WTC11 (cell line): ENCODE measurements at regions not wholly inside any gene's neighbourhood (a gene's known extent, or its start where the extent isn't known, plus 50 kb on each side); places are given as distances from the start of the nearest gene placed in this dataset.

Source experiments
- ATAC-seq: fragments of 200-7000 bp; cut with Tn5 transposase; 2 replicates; pipeline ENCODE4 v1.10.0; 2021; ENCODE audit warnings: mild to moderate bottlenecking, moderate library complexity
- CTCF ChIA-PET: fragments of 300-600 bp; sonication (Branson Sonifier 250); formaldehyde crosslinking; loops from one replicate; lab custom pipeline; 2021; ENCODE audit warnings: antibody characterized with exemption; lab: Charles Lee
- POLR2A ChIA-PET: fragments of 350-600 bp; sonication (Branson Sonifier 250); formaldehyde crosslinking; loops from one replicate; lab custom pipeline; 2021; ENCODE audit warnings: antibody characterized with exemption; lab: Charles Lee
- DNase-seq: peaks from one replicate; pipeline ENCODE4 v3.0.0; 2021; ENCODE audit warnings: low spot score
- H3K27ac Mint-ChIP-seq: 2 replicates; pipeline ENCODE4 v1.8.0; 2021; ENCODE audit warnings: mixed read lengths
- H3K27me3 Mint-ChIP-seq: 2 replicates; pipeline ENCODE4 v1.8.0; 2021; ENCODE audit warnings: low read depth, mild to moderate bottlenecking, moderate library complexity, mixed read lengths
- H3K36me3 Mint-ChIP-seq: 2 replicates; pipeline ENCODE4 v1.8.0; 2021; ENCODE audit warnings: mixed read lengths
- H3K4me1 Mint-ChIP-seq: 2 replicates; pipeline ENCODE4 v1.8.0; 2022; ENCODE audit warnings: mixed read lengths
- H3K4me3 Mint-ChIP-seq: 2 replicates; pipeline ENCODE4 v1.8.0; 2021; ENCODE audit warnings: mild to moderate bottlenecking, moderate library complexity, mixed read lengths
- H3K9me3 Mint-ChIP-seq: 2 replicates; pipeline ENCODE4 v1.8.0; 2021; ENCODE audit warnings: mixed read lengths
- CBFB ChIP-seq: sonication (generic); formaldehyde crosslinking; IDR thresholded peaks from 2 replicates; pipeline ENCODE4 v1.8.1; 2022; ENCODE audit warnings: mild to moderate bottlenecking, low read depth, missing genetic modification reagents
- FOXP1 ChIP-seq: sonication (generic); formaldehyde crosslinking; IDR thresholded peaks from 2 replicates; pipeline ENCODE4 v1.8.0; 2022; ENCODE audit warnings: missing genetic modification reagents, mild to moderate bottlenecking, moderate library complexity, borderline replicate concordance
- GTF2I ChIP-seq: fragments of 250-450 bp; sonication (Bioruptor Pico); conservative IDR thresholded peaks from 2 replicates; pipeline ENCODE4 v1.4.0; 2021; ENCODE audit warnings: mild to moderate bottlenecking
- NFATC4 ChIP-seq: fragments of 250-450 bp; sonication (Bioruptor Pico); IDR thresholded peaks from 2 replicates; pipeline ENCODE4 v1.9.0; 2021; ENCODE audit warnings: mild to moderate bottlenecking
- NR1H2 ChIP-seq: sonication (generic); formaldehyde crosslinking; IDR thresholded peaks from 2 replicates; pipeline ENCODE4 v1.9.0; 2021; ENCODE audit warnings: mild to moderate bottlenecking, moderate library complexity, missing genetic modification reagents
- SMAD3 ChIP-seq: sonication (generic); formaldehyde crosslinking; IDR thresholded peaks from 2 replicates; pipeline ENCODE4 v1.8.0; 2022; ENCODE audit warnings: missing genetic modification reagents, mild to moderate bottlenecking, borderline replicate concordance
- TP53 ChIP-seq: sonication (generic); formaldehyde crosslinking; IDR thresholded peaks from 2 replicates; pipeline ENCODE4 v1.8.1; 2023; ENCODE audit warnings: mild to moderate bottlenecking, missing genetic modification reagents
- ZNF121 ChIP-seq: sonication (generic); formaldehyde crosslinking; IDR thresholded peaks from 2 replicates; pipeline ENCODE4 v1.8.0; 2023; ENCODE audit warnings: missing genetic modification reagents
- TF ChIP-seq, protein P1 (sequence below): sonication (generic); formaldehyde crosslinking; IDR thresholded peaks from 2 replicates; pipeline ENCODE4 v1.8.1; 2023; ENCODE audit warnings: mild to moderate bottlenecking, missing genetic modification reagents
- TF ChIP-seq, protein P2 (sequence below): sonication (generic); formaldehyde crosslinking; IDR thresholded peaks from 2 replicates; pipeline ENCODE4 v1.8.0; 2022; ENCODE audit warnings: missing genetic modification reagents
- TF ChIP-seq, protein P3 (sequence below): sonication (generic); formaldehyde crosslinking; IDR thresholded peaks from 2 replicates; pipeline ENCODE4 v1.8.0; 2022; ENCODE audit warnings: mild to moderate bottlenecking, missing genetic modification reagents
- TF ChIP-seq, protein P4 (sequence below): fragments of 250-450 bp; sonication (Bioruptor Pico); IDR thresholded peaks from 2 replicates; pipeline ENCODE4 v1.9.0; 2021; ENCODE audit warnings: mild to moderate bottlenecking, borderline replicate concordance
- TF ChIP-seq, protein P5 (sequence below): sonication (generic); formaldehyde crosslinking; IDR thresholded peaks from 2 replicates; pipeline ENCODE4 v1.8.1; 2023; ENCODE audit warnings: mild to moderate bottlenecking, missing genetic modification reagents, moderate library complexity
- TF ChIP-seq, protein P6 (sequence below): sonication (generic); formaldehyde crosslinking; IDR thresholded peaks from 2 replicates; pipeline ENCODE4 v1.8.0; 2022; ENCODE audit warnings: mild to moderate bottlenecking, missing genetic modification reagents
- TF ChIP-seq, protein P7 (sequence below): sonication (generic); formaldehyde crosslinking; IDR thresholded peaks from 2 replicates; pipeline ENCODE4 v1.8.1; 2023; ENCODE audit warnings: mild to moderate bottlenecking, missing genetic modification reagents, moderate library complexity
- TF ChIP-seq, protein P8 (sequence below): fragments of 250-450 bp; sonication (Bioruptor Pico); IDR thresholded peaks from 2 replicates; pipeline ENCODE4 v1.9.0; 2021; ENCODE audit warnings: mild to moderate bottlenecking

DNA sequence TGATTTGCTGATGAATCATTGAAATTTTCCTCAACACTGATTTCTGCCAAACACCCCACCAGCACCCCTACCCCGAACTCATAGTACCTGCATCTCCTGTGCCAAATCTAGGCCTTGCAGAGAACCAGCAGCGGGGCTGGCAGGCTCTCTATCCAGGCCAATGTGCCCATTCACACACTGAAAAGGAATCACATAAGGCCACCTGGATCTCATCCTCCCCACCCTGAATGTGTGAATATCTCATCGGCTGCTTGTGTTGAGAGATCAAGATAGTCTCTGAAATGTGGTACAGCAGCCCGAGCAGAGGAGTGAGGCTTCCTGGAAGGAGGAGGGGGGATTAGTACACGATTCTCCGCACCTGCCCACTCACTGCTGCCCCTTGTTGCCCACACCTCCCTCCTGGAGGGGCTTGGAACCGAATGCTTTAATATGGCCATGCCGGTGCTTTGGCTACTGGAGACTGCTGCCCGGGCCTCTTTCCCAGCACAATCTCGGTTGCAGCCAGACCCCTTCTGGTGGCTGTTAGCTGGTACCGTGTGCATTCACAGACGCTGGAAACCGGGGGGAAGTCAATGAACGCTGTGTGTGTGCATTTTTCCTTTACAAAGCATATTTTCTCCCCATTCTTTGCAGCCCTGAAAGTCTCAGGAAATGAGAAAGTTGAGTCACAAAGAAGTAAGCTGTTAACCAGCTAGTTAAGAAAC lies 619.5 kb downstream of the MATN1 start:
- Mint-ChIP-seq H3K4me1 (peaks cover 7% of the 10 kb centered on the region), H3K9me3 (no peaks in the 10 kb centered on the region), H3K4me3 (no peak overlapping the region), H3K27me3 (no peaks in the 10 kb centered on the region; the same call in 1 of the 2 replicates), H3K27ac (no peak overlapping the region), H3K36me3 (no peaks in the 10 kb centered on the region)
- DNase-seq (no peak), ATAC-seq (no peak)
- ChIA-PET POLR2A (no interaction called here), CTCF (interaction anchor here (1.0 to 1.4 kb wide), 2 partner anchors 184 to 311 kb away, joined by 3 to 5 read pairs; no protein-coding TSS in a partner anchor)
- TF ChIP-seq NR1H2 (no peak), TP53 (no peak), NFATC4 (CRISPR knock-in tag) (no peak), ZNF121 (CRISPR knock-in tag) (no peak), GTF2I (no peak), SMAD3 (CRISPR knock-in tag) (no peak), FOXP1 (CRISPR knock-in tag) (no peak), CBFB (CRISPR knock-in tag) (no peak)
- TF ChIP-seq, protein P1, sequence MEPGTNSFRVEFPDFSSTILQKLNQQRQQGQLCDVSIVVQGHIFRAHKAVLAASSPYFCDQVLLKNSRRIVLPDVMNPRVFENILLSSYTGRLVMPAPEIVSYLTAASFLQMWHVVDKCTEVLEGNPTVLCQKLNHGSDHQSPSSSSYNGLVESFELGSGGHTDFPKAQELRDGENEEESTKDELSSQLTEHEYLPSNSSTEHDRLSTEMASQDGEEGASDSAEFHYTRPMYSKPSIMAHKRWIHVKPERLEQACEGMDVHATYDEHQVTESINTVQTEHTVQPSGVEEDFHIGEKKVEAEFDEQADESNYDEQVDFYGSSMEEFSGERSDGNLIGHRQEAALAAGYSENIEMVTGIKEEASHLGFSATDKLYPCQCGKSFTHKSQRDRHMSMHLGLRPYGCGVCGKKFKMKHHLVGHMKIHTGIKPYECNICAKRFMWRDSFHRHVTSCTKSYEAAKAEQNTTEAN (CRISPR knock-in tag), result no peak
- TF ChIP-seq, protein P2, sequence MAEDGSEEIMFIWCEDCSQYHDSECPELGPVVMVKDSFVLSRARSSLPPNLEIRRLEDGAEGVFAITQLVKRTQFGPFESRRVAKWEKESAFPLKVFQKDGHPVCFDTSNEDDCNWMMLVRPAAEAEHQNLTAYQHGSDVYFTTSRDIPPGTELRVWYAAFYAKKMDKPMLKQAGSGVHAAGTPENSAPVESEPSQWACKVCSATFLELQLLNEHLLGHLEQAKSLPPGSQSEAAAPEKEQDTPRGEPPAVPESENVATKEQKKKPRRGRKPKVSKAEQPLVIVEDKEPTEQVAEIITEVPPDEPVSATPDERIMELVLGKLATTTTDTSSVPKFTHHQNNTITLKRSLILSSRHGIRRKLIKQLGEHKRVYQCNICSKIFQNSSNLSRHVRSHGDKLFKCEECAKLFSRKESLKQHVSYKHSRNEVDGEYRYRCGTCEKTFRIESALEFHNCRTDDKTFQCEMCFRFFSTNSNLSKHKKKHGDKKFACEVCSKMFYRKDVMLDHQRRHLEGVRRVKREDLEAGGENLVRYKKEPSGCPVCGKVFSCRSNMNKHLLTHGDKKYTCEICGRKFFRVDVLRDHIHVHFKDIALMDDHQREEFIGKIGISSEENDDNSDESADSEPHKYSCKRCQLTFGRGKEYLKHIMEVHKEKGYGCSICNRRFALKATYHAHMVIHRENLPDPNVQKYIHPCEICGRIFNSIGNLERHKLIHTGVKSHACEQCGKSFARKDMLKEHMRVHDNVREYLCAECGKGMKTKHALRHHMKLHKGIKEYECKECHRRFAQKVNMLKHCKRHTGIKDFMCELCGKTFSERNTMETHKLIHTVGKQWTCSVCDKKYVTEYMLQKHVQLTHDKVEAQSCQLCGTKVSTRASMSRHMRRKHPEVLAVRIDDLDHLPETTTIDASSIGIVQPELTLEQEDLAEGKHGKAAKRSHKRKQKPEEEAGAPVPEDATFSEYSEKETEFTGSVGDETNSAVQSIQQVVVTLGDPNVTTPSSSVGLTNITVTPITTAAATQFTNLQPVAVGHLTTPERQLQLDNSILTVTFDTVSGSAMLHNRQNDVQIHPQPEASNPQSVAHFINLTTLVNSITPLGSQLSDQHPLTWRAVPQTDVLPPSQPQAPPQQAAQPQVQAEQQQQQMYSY (CRISPR knock-in tag), result no peak
- TF ChIP-seq, protein P3, sequence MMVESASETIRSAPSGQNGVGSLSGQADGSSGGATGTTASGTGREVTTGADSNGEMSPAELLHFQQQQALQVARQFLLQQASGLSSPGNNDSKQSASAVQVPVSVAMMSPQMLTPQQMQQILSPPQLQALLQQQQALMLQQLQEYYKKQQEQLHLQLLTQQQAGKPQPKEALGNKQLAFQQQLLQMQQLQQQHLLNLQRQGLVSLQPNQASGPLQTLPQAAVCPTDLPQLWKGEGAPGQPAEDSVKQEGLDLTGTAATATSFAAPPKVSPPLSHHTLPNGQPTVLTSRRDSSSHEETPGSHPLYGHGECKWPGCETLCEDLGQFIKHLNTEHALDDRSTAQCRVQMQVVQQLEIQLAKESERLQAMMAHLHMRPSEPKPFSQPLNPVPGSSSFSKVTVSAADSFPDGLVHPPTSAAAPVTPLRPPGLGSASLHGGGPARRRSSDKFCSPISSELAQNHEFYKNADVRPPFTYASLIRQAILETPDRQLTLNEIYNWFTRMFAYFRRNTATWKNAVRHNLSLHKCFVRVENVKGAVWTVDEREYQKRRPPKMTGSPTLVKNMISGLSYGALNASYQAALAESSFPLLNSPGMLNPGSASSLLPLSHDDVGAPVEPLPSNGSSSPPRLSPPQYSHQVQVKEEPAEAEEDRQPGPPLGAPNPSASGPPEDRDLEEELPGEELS (CRISPR knock-in tag), result no peak
- TF ChIP-seq, protein P4, sequence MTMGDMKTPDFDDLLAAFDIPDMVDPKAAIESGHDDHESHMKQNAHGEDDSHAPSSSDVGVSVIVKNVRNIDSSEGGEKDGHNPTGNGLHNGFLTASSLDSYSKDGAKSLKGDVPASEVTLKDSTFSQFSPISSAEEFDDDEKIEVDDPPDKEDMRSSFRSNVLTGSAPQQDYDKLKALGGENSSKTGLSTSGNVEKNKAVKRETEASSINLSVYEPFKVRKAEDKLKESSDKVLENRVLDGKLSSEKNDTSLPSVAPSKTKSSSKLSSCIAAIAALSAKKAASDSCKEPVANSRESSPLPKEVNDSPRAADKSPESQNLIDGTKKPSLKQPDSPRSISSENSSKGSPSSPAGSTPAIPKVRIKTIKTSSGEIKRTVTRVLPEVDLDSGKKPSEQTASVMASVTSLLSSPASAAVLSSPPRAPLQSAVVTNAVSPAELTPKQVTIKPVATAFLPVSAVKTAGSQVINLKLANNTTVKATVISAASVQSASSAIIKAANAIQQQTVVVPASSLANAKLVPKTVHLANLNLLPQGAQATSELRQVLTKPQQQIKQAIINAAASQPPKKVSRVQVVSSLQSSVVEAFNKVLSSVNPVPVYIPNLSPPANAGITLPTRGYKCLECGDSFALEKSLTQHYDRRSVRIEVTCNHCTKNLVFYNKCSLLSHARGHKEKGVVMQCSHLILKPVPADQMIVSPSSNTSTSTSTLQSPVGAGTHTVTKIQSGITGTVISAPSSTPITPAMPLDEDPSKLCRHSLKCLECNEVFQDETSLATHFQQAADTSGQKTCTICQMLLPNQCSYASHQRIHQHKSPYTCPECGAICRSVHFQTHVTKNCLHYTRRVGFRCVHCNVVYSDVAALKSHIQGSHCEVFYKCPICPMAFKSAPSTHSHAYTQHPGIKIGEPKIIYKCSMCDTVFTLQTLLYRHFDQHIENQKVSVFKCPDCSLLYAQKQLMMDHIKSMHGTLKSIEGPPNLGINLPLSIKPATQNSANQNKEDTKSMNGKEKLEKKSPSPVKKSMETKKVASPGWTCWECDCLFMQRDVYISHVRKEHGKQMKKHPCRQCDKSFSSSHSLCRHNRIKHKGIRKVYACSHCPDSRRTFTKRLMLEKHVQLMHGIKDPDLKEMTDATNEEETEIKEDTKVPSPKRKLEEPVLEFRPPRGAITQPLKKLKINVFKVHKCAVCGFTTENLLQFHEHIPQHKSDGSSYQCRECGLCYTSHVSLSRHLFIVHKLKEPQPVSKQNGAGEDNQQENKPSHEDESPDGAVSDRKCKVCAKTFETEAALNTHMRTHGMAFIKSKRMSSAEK (CRISPR knock-in tag), result no peak
- TF ChIP-seq, protein P5, sequence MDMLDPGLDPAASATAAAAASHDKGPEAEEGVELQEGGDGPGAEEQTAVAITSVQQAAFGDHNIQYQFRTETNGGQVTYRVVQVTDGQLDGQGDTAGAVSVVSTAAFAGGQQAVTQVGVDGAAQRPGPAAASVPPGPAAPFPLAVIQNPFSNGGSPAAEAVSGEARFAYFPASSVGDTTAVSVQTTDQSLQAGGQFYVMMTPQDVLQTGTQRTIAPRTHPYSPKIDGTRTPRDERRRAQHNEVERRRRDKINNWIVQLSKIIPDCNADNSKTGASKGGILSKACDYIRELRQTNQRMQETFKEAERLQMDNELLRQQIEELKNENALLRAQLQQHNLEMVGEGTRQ, result no peak
- TF ChIP-seq, protein P6, sequence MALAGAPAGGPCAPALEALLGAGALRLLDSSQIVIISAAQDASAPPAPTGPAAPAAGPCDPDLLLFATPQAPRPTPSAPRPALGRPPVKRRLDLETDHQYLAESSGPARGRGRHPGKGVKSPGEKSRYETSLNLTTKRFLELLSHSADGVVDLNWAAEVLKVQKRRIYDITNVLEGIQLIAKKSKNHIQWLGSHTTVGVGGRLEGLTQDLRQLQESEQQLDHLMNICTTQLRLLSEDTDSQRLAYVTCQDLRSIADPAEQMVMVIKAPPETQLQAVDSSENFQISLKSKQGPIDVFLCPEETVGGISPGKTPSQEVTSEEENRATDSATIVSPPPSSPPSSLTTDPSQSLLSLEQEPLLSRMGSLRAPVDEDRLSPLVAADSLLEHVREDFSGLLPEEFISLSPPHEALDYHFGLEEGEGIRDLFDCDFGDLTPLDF, result no peak
- TF ChIP-seq, protein P7, sequence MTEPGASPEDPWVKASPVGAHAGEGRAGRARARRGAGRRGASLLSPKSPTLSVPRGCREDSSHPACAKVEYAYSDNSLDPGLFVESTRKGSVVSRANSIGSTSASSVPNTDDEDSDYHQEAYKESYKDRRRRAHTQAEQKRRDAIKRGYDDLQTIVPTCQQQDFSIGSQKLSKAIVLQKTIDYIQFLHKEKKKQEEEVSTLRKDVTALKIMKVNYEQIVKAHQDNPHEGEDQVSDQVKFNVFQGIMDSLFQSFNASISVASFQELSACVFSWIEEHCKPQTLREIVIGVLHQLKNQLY, result no peak
- TF ChIP-seq, protein P8, sequence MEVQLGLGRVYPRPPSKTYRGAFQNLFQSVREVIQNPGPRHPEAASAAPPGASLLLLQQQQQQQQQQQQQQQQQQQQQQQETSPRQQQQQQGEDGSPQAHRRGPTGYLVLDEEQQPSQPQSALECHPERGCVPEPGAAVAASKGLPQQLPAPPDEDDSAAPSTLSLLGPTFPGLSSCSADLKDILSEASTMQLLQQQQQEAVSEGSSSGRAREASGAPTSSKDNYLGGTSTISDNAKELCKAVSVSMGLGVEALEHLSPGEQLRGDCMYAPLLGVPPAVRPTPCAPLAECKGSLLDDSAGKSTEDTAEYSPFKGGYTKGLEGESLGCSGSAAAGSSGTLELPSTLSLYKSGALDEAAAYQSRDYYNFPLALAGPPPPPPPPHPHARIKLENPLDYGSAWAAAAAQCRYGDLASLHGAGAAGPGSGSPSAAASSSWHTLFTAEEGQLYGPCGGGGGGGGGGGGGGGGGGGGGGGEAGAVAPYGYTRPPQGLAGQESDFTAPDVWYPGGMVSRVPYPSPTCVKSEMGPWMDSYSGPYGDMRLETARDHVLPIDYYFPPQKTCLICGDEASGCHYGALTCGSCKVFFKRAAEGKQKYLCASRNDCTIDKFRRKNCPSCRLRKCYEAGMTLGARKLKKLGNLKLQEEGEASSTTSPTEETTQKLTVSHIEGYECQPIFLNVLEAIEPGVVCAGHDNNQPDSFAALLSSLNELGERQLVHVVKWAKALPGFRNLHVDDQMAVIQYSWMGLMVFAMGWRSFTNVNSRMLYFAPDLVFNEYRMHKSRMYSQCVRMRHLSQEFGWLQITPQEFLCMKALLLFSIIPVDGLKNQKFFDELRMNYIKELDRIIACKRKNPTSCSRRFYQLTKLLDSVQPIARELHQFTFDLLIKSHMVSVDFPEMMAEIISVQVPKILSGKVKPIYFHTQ (CRISPR knock-in tag), result no peak
